ENCODE measurements at regions not wholly inside any gene's neighbourhood (a gene's known extent, or its start where the extent isn't known, plus 50 kb on each side); places are given as distances from the start of the nearest gene placed in this dataset.

GRCh38 chr19:31424861-31425620 lies 75.8 kb upstream of the TSHZ3 start:
- TF ChIP-seq, protein P1, sequence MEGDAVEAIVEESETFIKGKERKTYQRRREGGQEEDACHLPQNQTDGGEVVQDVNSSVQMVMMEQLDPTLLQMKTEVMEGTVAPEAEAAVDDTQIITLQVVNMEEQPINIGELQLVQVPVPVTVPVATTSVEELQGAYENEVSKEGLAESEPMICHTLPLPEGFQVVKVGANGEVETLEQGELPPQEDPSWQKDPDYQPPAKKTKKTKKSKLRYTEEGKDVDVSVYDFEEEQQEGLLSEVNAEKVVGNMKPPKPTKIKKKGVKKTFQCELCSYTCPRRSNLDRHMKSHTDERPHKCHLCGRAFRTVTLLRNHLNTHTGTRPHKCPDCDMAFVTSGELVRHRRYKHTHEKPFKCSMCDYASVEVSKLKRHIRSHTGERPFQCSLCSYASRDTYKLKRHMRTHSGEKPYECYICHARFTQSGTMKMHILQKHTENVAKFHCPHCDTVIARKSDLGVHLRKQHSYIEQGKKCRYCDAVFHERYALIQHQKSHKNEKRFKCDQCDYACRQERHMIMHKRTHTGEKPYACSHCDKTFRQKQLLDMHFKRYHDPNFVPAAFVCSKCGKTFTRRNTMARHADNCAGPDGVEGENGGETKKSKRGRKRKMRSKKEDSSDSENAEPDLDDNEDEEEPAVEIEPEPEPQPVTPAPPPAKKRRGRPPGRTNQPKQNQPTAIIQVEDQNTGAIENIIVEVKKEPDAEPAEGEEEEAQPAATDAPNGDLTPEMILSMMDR (IDR thresholded peaks at IDR 0.05) = no peak
- TF ChIP-seq MAX (IDR thresholded peaks at IDR 0.05; ENCODE audit: low read depth) = no peak
- no peak for TF ChIP-seq SIN3A (IDR thresholded peaks at IDR 0.05; ENCODE audit: borderline replicate concordance, low read depth, low read length)
- no peak for TF ChIP-seq JUND (IDR thresholded peaks at IDR 0.05)
- no peak for TF ChIP-seq EP300 (IDR thresholded peaks at IDR 0.05; ENCODE audit: borderline replicate concordance in 1 of 2, low read depth in 1 of 2, low read length in 1 of 2)

Data from SK-N-SH (cell line).